Activated T-cell treated with anti-CD3 and anti-CD28 coated beads for 48 hours (primary cell): ENCODE measurements at regions not wholly inside any gene's neighbourhood (a gene's known extent, or its start where the extent isn't known, plus 50 kb on each side); places are given as distances from the start of the nearest gene placed in this dataset.
"Not testable (repeated sequence)": the region's sequence is repeated elsewhere in the genome, so short reads cannot be mapped to it uniquely, and the experiment has no call there.

Experiments
- DNase-seq: peaks from one replicate; pipeline ENCODE4 v3.0.0-alpha.2; 2020; ENCODE audit warnings: low read depth

DNA sequence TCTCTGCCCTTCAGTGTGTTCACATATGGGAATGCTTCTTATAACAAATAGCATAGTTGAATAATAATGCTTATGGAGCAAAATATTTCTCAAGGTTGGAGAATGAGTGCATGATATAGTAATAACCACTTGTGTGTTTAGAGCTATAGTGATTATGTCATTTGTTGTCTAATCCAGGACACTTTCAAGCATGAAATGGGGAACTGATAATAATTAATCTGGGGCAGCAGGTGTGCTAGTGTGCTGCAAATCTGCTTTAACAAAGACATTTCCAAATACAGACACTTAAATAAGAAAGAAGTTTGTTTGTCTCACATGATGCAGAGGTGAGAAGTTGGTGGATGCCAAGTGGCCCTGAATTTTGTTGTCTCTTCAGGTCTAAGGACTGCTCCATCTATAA is 579.3 kb upstream of the GRM7 start:
- no peak for DNase-seq

DNA sequence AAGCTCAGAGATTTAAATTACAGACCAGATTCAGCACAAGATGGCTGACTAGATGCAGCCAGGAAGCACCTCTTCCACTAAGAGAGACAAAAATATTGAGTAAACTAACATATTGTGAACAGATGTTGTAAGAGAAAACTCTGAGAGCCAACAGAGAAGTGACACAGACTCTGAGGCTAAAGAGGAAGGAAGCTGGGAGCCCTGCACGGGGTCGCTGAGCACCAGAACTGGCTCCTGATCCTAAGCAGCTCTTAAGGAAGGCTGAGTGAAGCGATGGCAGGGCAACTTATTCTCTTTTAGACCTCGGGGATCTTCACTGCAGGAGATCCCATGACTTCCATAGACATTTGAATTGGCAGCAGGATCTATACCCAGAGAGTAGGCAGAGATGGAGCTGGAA is 578.0 kb upstream of the GRM7 start:
- no peak for DNase-seq

DNA sequence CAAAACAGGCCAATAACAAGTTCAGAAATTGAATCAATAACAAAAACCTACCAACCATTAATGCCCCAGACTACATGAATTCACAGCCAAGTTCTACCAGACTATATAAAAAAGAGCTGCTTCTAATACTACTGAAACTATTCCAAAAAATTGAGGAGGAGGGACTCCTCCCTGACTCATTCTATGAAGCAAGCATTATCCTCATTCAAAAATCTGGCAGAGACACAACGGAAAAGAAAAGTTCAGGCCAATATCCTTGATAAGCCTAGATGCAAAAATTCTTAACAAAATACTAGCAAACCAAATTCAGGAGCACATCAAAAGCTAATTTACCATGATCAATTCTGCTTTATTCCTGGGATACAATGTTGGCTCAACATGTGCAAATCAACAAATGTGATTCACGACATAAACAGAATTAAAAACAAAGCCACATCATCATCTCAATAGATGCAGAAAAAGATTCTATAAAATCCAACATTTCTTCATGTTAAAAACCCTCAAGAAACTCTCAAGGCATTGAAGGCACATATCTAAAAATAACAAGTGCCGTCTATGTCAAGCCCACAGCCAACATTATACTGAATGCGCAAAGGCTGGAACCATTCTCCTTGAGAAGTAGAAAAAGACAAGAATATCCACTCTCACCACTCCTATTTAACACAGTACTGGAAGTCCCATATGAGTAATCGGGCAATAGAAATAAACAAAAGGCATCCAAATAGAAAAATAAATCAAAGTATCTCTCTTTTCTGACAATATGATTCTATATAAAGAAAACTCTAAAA is 573.6 kb upstream of the GRM7 start:
- DNase-seq = no peak

DNA sequence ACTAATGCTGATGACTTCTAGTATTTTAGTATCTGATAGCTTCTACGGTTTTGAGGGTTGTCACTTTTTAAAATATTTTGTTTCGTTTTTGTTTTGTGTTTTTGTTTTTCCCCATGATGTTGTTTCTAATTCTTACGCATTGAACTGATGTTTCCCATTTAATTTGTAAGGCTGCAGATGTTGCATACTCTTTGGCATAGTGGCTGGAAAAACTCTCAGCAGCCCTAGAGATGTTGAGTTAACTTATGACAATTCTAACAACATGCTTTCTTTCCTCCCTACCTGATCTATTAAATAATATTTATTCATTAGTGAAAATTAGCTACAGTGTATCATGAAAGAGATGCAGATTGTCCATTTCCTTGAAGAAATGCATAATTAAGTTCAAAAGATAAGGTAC is 559.3 kb upstream of the GRM7 start:
- no peak for DNase-seq

DNA sequence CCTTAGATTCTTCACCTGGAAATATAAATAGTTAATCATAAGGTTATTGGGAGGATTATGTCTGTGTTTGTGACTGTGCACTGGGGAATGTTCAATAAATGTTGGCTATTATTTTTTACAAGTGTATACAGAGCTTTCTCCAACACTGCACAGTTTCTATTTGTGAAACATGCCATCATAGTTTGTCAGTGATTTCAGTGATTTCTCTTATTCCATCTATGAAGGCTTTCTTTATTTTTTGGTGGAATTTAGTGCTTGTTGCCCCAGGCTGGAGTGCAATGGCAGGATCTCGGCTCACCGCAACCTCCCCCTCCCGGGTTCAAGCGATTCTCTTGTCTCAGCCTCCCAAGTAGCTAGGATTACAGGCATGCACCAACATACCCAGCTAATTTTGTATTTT is 545.0 kb upstream of the GRM7 start:
- no peak for DNase-seq

DNA sequence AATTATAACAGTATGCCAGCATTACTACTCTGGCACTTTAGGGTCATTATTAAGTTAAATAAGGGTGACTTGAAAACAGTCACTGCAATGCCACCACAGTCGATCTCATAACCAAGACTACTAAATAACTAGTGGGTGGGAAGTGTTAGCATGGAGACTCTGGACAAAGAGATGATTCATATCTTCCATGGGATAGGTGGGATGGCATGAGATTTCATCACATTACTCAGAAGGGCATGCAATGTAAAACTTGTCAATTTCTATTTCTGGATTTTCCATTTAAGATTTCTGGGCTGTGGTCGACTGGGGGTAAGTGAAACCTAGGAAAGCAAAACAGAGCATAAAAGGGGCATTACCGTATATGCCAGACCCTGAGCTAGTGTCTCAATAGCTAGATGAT is 538.9 kb upstream of the GRM7 start:
- no peak for DNase-seq

DNA sequence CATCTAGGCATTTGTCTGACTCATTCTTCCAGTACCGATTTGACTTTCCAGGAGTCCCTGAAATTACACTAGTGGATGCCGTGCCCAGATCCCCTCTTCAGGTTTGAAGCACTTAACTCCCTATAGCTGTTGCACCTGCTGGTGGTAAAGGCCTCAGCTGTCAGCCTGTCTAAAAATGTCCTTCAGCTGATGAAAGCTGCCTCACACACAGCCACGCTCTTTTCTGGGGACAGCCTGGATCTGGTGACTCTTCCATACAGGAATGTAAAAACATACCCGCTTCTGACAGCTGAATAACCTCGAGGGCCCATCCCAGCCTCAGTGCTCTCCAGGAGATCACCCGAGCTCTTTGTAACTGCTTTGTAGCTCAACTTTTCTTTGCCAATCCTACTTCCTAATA is 534.1 kb upstream of the GRM7 start:
- DNase-seq = no peak

DNA sequence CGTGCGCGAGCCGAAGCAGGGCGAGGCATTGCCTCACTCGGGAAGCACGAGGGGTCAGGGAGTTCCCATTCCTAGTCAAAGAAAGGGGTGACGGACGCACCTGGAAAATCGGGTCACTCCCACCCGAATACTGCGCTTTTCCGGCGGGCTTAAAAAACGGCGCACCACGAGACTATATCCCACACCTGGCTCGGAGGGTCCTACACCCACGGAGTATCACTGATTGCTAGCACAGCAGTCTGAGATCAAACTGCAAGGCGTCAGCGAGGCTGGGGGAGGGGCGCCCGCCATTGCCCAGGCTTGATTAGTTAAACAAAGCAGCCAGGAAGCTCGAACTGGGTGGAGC is 520.0 kb upstream of the GRM7 start:
- not testable (repeated sequence) for DNase-seq

DNA sequence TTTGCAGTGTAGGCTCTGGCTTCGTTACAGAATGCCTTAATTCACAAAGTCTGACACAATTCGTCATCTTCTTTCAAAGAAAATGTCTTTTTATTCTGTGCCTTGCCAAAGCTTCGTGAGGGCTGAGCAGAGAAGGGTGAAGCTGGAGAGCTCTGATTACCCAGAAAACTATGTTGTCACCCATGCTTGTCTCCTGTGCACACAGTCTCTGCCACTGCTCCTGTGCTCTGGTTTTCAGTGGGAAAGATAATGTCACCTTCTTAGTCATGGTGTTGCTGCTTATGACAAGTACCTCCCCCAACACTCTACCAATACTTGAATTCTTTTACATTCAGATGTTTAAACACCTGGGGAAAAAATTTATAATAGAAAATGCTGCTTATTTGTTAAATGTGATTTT is 509.2 kb upstream of the GRM7 start:
- no peak for DNase-seq

DNA sequence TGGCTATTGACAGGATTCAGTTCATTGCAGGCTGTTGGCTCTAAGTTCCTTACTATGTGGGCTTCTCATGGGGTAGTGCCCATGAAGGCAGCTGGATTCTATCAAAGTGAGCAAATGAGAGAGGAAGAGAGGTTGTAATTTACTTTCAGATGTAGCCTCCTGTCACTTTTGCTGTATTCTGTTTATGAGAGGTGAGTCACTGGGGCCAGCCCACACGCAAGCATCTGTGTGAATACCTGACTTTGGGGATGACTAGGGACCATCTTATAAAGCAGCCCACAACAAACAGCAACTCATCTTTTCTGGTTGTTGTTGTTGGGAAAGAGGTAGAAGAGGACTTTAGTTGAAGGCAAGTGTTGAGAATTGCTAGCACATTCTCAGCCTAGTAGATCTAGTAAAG is 506.3 kb upstream of the GRM7 start:
- no peak for DNase-seq

DNA sequence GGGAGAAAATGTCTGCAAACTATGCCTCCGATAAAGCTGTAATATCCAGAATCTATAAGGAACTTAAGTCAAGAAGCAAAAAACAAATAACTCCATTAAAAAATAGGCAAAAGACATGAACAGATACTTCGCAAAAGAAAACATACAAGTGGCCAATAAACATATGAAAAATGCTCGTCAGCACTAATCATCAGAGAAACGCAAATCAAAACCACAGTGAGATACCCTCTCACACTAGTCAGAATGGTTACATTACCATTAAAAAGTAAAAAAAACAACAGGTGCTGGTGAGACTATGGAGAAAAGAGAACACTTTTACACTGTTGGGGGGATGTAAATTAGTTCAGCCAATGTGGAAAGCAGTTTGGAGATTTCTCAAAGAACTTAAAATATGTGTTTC is 498.5 kb upstream of the GRM7 start:
- no peak for DNase-seq

DNA sequence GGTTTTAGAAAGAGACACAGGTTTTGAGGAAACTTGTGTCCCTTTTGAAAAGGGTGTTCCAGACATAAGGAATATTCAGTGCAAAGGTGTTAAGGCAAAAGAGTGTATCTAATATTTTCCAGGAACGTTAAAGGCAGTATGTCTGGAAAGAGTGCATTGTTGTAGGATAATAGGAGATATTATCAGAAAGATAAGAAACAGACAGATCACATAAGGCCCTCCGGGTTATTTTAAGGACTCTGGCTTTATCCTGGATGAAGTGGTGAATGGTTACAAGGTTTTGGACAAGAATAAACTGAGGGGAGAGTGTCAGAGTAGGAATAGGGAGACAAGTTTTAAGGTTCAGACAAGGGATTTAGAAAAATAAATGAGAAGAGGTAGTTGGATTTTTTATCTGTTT is 493.7 kb upstream of the GRM7 start:
- no peak for DNase-seq

DNA sequence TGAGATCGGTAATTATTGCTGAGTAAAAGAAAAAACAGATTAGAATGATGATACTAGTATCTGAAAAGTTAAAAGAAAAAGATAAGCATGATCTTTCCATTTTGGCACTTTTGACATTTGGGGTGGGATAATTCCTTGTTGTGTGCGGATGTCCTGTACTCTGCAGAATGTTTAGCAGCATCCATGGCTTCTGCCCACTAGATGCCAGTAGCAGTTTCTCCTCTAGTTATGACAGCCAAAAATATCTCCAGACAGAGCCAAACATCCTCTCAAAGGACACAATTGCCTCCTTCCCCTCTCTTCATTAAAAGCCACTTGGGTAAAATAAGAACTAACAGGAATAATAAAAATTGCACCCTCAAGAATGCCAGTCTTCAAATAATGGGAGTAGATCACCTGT is 468.8 kb upstream of the GRM7 start:
- no peak for DNase-seq

DNA sequence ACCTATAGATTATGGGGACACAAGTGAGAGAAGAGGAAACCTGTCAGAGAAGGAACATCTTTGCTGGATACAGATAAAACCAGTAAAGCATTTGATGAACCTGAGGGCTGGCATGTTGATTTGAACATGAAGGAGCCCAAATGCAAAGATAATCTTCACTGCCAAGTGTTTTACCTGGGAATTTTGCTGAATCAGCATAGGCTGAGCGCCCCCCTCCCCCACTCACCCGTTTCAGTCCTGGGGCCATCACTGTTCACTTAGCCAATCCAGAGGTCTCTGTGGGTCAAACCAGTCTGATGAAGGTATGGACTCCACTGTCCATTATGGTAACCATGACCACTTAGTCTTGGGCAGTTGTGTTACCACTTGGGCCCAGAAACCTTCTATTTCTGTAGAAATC is 466.0 kb upstream of the GRM7 start:
- no peak for DNase-seq

DNA sequence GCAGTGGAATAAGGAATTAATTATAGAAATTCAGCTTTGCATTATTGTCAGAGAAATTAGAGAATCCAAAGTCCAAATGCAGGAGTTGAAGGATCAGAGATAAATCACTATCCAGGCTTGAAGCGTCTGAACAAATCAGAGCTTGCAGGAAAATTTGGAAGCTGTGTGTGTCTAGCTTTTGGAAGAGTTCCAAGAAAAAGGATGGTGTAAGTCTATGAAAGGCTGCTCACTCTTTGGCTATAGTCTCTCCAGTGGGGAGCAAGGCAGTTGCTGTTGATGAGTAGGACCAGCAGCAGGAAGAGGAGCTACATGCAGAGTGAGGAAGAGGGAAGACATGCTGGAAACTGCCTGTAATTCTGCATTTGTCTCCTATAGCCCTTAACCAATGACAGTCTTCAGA is 464.3 kb upstream of the GRM7 start:
- no peak for DNase-seq

DNA sequence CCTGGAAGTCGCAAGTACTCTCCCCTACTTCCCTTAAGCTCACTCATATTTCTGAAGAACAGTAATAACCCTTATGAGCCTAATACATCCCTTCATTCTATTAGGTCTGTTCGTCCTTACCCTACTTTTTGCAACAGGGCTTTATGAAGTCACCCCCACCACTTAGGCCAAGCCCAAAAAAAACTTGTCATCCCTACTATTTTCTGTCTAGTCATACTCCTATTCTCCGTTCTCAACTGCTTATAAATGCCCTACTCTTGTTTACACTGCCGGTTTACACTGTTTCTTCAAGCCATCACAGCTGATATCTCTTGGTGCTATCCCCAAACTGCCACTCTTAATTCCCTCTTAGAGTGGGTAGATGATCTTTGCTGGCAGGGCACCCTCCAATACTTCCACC is 458.2 kb upstream of the GRM7 start:
- not testable (repeated sequence) for DNase-seq

DNA sequence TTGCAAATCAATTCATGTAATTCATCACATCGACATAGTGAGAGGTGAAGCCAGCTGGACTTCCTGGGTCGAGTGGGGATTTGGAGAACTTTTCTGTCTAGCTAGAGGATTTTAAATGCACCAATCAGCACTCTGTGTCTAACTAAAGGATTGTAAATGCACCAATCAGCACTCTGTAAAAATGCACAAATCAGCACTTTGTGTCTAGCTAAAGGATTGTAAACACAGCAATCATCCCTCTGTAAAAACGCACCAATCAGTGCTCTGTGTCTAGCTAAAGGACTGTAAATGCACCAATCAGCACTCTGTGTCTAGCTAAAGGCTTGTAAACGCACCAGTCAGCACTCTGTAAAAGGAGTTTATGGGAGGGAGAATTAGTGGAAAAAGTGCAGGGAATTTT is 454.0 kb upstream of the GRM7 start:
- DNase-seq = not testable (repeated sequence)

DNA sequence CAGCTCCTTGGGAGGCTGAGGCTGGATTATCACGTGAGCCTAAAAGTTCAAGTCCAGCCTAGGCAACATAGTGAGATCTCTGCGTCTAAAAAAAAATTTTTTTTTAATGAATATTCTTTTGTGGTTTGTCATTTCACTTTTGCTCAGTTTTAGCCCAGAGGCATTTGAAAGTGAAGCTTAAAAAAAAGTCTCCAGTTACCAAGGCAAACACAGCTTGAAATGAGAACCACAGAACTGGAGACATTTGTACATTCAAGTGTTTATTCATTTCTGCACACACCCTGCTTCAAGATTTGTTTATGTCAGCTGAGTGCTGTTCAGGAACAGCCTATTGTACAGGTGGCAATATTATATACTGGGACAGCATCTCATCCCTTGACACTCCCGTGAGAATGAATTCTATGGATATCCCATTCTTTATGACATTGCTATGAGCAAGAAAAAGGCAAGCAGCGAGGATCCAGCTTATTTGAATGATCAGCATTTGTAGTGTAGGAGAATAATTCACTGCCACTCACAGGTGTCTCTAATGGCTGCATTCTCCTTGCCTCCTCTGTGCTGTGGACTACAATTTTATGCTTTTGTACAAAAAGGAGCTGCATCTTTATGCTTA is 444.8 kb upstream of the GRM7 start:
- DNase-seq = no peak

DNA sequence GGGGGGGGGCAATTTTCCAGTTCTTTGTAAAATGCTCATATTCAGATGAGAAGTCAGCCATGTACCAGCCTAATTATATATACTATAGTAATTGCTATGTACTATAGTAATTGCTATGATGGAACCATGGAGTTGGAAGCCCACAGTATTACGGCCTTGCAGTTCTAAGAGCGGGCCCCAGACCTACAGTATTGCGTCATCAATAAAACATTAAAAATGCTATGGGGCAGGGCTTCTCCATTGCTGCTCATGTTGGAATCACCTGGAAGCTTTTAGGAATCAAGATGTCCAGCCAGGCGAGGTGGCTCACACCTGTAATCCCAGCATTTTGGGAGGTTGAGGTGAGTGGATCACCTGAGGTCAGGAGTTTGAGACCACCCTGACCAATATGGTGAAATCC is 443.7 kb upstream of the GRM7 start:
- no peak for DNase-seq

DNA sequence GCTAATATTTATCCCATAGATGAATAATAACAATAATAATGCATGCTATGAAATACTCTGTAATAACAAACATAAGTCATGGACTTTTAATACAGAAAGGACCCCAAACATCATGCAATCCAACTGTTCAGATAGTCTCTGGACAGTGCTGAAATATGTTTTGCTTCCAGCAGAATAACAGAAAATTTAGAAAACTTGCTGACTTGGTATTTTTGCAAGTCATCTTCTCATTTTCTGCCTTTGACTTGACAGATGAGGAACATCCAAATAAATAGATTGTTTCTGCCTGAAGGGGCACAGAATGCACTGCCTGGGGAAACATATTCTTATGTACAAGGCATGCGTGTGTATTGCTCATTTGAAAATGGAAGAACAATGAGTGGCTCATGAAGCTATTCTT is 442.4 kb upstream of the GRM7 start:
- DNase-seq = no peak

DNA sequence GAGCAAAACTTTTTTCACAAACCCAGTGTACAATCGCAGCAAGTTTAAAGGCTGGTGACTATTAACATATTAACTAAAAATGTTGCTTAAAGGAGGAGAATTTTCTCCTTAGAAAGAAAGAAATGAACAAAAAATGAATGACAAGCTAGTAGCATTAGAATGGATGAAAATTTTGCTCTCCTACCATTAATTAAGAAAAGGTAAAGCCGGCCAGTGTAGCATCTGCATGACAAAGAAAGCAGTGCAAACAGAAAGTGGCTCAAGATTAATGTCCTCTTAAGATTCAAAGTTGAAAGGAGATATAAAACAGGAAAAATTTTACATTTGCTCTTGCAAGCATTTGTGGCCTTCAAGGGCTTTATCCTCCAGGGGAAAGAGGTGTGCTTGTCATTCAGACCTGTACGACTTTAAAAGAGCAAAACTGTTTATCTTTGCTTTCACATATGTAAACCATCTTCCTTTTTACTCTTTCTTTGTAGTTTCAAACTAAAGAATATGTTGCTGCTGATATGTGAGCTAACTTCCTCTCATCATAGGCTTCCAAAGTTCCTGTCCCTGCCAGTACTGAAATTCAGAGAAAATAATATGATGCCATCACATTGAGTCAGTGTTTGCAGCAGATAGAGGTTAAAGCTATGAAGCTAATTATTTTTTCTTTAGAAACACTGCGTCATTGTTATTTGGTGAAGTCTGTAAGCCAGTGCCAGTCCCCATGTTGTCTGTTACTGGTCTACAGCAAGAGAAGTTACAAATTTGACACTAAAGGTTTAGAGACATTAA is 439.1 kb upstream of the GRM7 start:
- no peak for DNase-seq

DNA sequence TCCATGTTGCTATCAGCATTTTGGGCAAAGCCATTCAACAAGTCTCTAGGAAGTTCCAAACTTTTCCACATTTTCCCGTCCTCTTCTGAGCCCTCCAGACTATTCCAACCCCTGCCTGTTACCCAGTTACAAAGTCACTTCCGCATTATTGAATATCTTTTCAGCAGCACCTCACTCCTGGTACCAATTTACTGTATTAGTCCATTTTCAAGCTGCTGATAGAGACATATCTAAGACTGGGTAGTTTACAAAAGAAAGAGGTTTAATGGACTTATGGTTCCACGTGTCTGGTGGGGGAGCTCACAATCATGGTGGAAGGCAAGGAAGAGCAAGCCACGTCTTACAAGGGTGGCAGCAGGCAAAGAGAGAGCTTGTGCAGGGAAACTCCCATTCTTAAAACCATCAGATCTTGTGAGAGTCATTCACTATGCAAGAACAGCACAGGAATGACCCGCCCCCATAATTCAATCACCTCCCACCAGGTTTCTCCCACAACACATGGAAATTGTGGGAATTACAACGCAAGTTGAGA is 435.6 kb upstream of the GRM7 start:
- no peak for DNase-seq

DNA sequence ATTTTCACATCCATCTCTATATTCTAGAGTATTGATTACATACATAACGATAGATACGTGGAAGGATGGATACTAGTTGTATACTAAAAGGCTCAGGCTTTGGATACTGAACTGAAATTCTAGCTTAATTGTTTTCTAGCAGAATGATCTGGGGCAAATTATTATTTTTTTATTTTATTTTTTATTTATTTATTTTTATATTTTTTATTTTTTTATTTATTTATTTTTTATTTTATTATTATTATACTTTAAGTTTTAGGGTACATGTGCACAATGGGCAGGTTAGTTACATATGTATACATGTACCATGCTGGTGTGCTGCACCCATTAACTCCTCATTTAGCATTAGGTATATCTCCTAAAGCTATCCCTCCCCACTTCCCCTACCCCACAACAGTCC is 432.6 kb upstream of the GRM7 start:
- not testable (repeated sequence) for DNase-seq
